ENCODE measurements at regions not wholly inside any gene's neighbourhood (a gene's known extent, or its start where the extent isn't known, plus 50 kb on each side); places are given as distances from the start of the nearest gene placed in this dataset.

GRCh38 chr1:227434808-227435444 lies 116.6 kb upstream of the CDC42BPA start:
- TF ChIP-seq CTCF (IDR thresholded peaks at IDR 0.05) (no peak), ZFX (IDR thresholded peaks at IDR 0.05; ENCODE audit: borderline replicate concordance) (no peak)
